GM23338 (cell line): ENCODE measurements at regions not wholly inside any gene's neighbourhood (a gene's known extent, or its start where the extent isn't known, plus 50 kb on each side); places are given as distances from the start of the nearest gene placed in this dataset.

Experiments used
- ATAC-seq: fragments of 200-7000 bp; cut with Tn5 transposase; 3 replicates; pipeline ENCODE4 v1.9.1; 2020
- DNase-seq: peaks from one replicate; pipeline ENCODE4 v3.0.0-alpha.2; 2015; ENCODE audit warnings: low spot score
- H2AFZ ChIP-seq: fragments of 200-600 bp; sonication (generic); 2 replicates; pipeline ENCODE4 v1.8.0; 2016; ENCODE audit warnings: antibody characterized with exemption, mild to moderate bottlenecking, moderate library complexity
- H3F3A ChIP-seq: fragments of 200-600 bp; sonication (generic); replicated peaks from 2 replicates; pipeline ENCODE4 v1.8.0; 2017; ENCODE audit warnings: antibody characterized with exemption, mixed run types, low read depth
- H3K27ac ChIP-seq: fragments of 200-600 bp; sonication (generic); 2 replicates; pipeline ENCODE4 v1.6.1; 2016; ENCODE audit warnings: low read depth
- H3K27me3 ChIP-seq: fragments of 200-600 bp; sonication (generic); 2 replicates; pipeline ENCODE4 v1.8.0; 2016; ENCODE audit warnings: mild to moderate bottlenecking, mixed run types, moderate library complexity; ENCODE audit not compliant: insufficient read depth
- H3K36me3 ChIP-seq: fragments of 200-600 bp; sonication (generic); 2 replicates; pipeline ENCODE4 v1.8.0; 2016; ENCODE audit warnings: mild to moderate bottlenecking; ENCODE audit not compliant: insufficient read depth
- H3K4me1 ChIP-seq: fragments of 200-600 bp; sonication (generic); 2 replicates; pipeline ENCODE4 v1.8.0; 2016; ENCODE audit warnings: mild to moderate bottlenecking, moderate library complexity; ENCODE audit not compliant: insufficient read depth
- H3K4me2 ChIP-seq: fragments of 200-600 bp; sonication (generic); 2 replicates; pipeline ENCODE4 v1.7.1; 2017; ENCODE audit warnings: mixed run types
- H3K4me3 ChIP-seq: fragments of 200-600 bp; sonication (generic); 2 replicates; pipeline ENCODE4 v1.6.1; 2016; ENCODE audit warnings: mixed run types
- H3K79me2 ChIP-seq: fragments of 200-600 bp; sonication (generic); replicated peaks from 2 replicates; pipeline ENCODE4 v1.8.0; 2017; ENCODE audit warnings: mild to moderate bottlenecking; ENCODE audit not compliant: insufficient read depth
- H3K9me2 ChIP-seq: fragments of 200-600 bp; sonication (generic); 2 replicates; pipeline ENCODE4 v1.8.0; 2017; ENCODE audit not compliant: insufficient read depth
- H4K20me1 ChIP-seq: fragments of 200-600 bp; sonication (generic); replicated peaks from 2 replicates; pipeline ENCODE4 v1.8.0; 2017; ENCODE audit warnings: mild to moderate bottlenecking; ENCODE audit not compliant: insufficient read depth
- H3K27ac Mint-ChIP-seq: 2 replicates; pipeline ENCODE4 v1.8.0; 2020; ENCODE audit warnings: inconsistent platforms, mild to moderate bottlenecking, moderate library complexity, mixed read lengths
- H3K27me3 Mint-ChIP-seq: 3 replicates; pipeline ENCODE4 v1.8.0; 2022; ENCODE audit warnings: low read depth, mild to moderate bottlenecking, moderate library complexity, mixed read lengths, inconsistent platforms; ENCODE audit not compliant: insufficient read depth, poor library complexity
- H3K36me3 Mint-ChIP-seq: 3 replicates; pipeline ENCODE4 v1.8.0; 2021; ENCODE audit warnings: low read depth, mild to moderate bottlenecking, inconsistent platforms, moderate library complexity, mixed read lengths
- H3K4me1 Mint-ChIP-seq: 3 replicates; pipeline ENCODE4 v1.8.0; 2020; ENCODE audit warnings: mild to moderate bottlenecking, inconsistent platforms, mixed read lengths
- H3K4me3 Mint-ChIP-seq: 3 replicates; pipeline ENCODE4 v1.8.0; 2021; ENCODE audit warnings: moderate library complexity, mild to moderate bottlenecking, inconsistent platforms, mixed read lengths
- H3K9me3 Mint-ChIP-seq: 3 replicates; pipeline ENCODE4 v1.8.0; 2020; ENCODE audit warnings: moderate library complexity, mild to moderate bottlenecking, inconsistent platforms, mixed read lengths
- CREB1 ChIP-seq: fragments of 250-450 bp; sonication (Bioruptor Pico); IDR thresholded peaks from 2 replicates; pipeline ENCODE4 v1.5.0; 2020; ENCODE audit warnings: low read depth, mild to moderate bottlenecking, moderate library complexity
- EZH2 ChIP-seq: fragments of 200-600 bp; sonication (generic); IDR thresholded peaks from one replicate; pipeline ENCODE4 v1.8.0; 2017; ENCODE audit warnings: antibody characterized with exemption, mild to moderate bottlenecking, low read depth; ENCODE audit not compliant: unreplicated experiment
- EZH2phosphoT487 ChIP-seq: fragments of 200-600 bp; sonication (generic); IDR thresholded peaks from one replicate; pipeline ENCODE4 v1.8.1; 2018; ENCODE audit warnings: antibody characterized with exemption; ENCODE audit not compliant: unreplicated experiment
- JUNB ChIP-seq: IDR thresholded peaks from one replicate; pipeline ENCODE4 v1.6.1; 2016; ENCODE audit warnings: antibody characterized with exemption; ENCODE audit not compliant: unreplicated experiment
- NANOG ChIP-seq: IDR thresholded peaks from 2 replicates; pipeline ENCODE4 v1.6.1; 2016; ENCODE audit warnings: antibody characterized with exemption, borderline replicate concordance
- POLR2AphosphoS5 ChIP-seq: IDR thresholded peaks from 2 replicates; pipeline ENCODE4 v1.6.1; 2016; ENCODE audit warnings: antibody characterized with exemption, low read depth
- STAT1 ChIP-seq: IDR thresholded peaks from one replicate; pipeline ENCODE4 v1.6.1; 2016; ENCODE audit warnings: antibody characterized with exemption; ENCODE audit not compliant: unreplicated experiment
- ZNF114 ChIP-seq: fragments of 250-450 bp; sonication (Bioruptor Pico); IDR thresholded peaks from 2 replicates; pipeline ENCODE4 v1.5.0; 2020; ENCODE audit warnings: mild to moderate bottlenecking, moderate library complexity
- ZNF331 ChIP-seq: fragments of 250-450 bp; sonication (Bioruptor Pico); IDR thresholded peaks from 2 replicates; pipeline ENCODE4 v1.5.0; 2020; ENCODE audit warnings: low read depth, mild to moderate bottlenecking, moderate library complexity
- TF ChIP-seq, protein P1 (sequence below): fragments of 250-450 bp; sonication (Bioruptor Pico); IDR thresholded peaks from 2 replicates; pipeline ENCODE4 v1.5.0; 2020; ENCODE audit warnings: mild to moderate bottlenecking, moderate library complexity
- TF ChIP-seq, protein P2 (sequence below), 2 experiments: fragments of 200-600 bp in 1 of 2; sonication (generic) in 1 of 2; conservative IDR thresholded peaks; 2 replicates each; pipeline versions ENCODE4 v1.5.1 to v1.6.1; 2016 to 2017; ENCODE audit warnings: antibody characterized with exemption in 2 of 2, low read depth in 2 of 2, mild to moderate bottlenecking in 2 of 2, moderate library complexity in 1 of 2
- TF ChIP-seq, protein P3 (sequence below): IDR thresholded peaks from 2 replicates; pipeline ENCODE4 v1.6.1; 2016; ENCODE audit warnings: antibody characterized with exemption
- TF ChIP-seq, protein P4 (sequence below): IDR thresholded peaks from one replicate; pipeline ENCODE4 v1.6.1; 2018; ENCODE audit warnings: antibody characterized with exemption; ENCODE audit not compliant: unreplicated experiment

DNA sequence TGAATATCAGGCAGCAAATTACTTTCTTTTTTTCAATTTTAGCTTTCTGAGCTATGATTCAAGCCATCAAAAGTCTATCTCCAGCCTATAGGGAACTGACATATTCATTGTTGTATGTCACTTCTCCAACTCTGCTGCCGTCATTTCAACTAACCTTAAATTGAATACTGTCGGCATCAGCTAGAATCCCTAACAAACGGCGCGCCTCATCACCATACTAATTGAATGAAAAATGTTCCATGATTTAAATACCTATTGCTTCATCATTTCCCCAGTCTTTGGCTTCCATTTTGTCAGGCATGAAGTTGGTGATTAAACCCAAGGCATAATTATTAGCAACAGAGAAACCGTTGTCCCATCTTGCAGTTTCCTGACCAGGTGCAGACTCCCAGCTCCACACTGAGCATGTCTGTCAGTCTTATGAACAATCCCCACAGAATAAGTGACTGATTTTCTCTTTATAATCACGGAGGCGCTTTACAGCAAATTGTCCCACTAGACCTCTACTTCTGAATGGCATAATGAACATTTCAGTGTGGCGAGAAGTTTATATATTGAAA, 83.5 kb upstream of the NPY start (continued):
- TF ChIP-seq, protein P1, sequence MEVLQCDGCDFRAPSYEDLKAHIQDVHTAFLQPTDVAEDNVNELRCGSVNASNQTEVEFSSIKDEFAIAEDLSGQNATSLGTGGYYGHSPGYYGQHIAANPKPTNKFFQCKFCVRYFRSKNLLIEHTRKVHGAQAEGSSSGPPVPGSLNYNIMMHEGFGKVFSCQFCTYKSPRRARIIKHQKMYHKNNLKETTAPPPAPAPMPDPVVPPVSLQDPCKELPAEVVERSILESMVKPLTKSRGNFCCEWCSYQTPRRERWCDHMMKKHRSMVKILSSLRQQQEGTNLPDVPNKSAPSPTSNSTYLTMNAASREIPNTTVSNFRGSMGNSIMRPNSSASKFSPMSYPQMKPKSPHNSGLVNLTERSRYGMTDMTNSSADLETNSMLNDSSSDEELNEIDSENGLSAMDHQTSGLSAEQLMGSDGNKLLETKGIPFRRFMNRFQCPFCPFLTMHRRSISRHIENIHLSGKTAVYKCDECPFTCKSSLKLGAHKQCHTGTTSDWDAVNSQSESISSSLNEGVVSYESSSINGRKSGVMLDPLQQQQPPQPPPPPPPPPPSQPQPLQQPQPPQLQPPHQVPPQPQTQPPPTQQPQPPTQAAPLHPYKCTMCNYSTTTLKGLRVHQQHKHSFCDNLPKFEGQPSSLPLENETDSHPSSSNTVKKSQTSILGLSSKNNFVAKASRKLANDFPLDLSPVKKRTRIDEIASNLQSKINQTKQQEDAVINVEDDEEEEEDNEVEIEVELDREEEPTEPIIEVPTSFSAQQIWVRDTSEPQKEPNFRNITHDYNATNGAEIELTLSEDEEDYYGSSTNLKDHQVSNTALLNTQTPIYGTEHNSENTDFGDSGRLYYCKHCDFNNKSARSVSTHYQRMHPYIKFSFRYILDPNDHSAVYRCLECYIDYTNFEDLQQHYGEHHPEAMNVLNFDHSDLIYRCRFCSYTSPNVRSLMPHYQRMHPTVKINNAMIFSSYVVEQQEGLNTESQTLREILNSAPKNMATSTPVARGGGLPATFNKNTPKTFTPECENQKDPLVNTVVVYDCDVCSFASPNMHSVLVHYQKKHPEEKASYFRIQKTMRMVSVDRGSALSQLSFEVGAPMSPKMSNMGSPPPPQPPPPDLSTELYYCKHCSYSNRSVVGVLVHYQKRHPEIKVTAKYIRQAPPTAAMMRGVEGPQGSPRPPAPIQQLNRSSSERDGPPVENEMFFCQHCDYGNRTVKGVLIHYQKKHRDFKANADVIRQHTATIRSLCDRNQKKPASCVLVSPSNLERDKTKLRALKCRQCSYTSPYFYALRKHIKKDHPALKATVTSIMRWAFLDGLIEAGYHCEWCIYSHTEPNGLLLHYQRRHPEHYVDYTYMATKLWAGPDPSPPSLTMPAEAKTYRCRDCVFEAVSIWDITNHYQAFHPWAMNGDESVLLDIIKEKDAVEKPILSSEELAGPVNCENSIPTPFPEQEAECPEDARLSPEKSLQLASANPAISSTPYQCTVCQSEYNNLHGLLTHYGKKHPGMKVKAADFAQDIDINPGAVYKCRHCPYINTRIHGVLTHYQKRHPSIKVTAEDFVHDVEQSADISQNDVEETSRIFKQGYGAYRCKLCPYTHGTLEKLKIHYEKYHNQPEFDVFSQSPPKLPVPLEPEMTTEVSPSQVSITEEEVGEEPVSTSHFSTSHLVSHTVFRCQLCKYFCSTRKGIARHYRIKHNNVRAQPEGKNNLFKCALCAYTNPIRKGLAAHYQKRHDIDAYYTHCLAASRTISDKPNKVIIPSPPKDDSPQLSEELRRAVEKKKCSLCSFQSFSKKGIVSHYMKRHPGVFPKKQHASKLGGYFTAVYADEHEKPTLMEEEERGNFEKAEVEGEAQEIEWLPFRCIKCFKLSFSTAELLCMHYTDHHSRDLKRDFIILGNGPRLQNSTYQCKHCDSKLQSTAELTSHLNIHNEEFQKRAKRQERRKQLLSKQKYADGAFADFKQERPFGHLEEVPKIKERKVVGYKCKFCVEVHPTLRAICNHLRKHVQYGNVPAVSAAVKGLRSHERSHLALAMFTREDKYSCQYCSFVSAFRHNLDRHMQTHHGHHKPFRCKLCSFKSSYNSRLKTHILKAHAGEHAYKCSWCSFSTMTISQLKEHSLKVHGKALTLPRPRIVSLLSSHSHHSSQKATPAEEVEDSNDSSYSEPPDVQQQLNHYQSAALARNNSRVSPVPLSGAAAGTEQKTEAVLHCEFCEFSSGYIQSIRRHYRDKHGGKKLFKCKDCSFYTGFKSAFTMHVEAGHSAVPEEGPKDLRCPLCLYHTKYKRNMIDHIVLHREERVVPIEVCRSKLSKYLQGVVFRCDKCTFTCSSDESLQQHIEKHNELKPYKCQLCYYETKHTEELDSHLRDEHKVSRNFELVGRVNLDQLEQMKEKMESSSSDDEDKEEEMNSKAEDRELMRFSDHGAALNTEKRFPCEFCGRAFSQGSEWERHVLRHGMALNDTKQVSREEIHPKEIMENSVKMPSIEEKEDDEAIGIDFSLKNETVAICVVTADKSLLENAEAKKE (CRISPR knock-in tag): no peak
- TF ChIP-seq, protein P2, sequence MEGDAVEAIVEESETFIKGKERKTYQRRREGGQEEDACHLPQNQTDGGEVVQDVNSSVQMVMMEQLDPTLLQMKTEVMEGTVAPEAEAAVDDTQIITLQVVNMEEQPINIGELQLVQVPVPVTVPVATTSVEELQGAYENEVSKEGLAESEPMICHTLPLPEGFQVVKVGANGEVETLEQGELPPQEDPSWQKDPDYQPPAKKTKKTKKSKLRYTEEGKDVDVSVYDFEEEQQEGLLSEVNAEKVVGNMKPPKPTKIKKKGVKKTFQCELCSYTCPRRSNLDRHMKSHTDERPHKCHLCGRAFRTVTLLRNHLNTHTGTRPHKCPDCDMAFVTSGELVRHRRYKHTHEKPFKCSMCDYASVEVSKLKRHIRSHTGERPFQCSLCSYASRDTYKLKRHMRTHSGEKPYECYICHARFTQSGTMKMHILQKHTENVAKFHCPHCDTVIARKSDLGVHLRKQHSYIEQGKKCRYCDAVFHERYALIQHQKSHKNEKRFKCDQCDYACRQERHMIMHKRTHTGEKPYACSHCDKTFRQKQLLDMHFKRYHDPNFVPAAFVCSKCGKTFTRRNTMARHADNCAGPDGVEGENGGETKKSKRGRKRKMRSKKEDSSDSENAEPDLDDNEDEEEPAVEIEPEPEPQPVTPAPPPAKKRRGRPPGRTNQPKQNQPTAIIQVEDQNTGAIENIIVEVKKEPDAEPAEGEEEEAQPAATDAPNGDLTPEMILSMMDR (conservative IDR thresholded peaks at IDR 0.05; ENCODE audit: low read depth in 2 of 2): no peak
- TF ChIP-seq EZH2phosphoT487 (no peak), EZH2 (no peak), ZNF331 (CRISPR knock-in tag) (no peak), NANOG (no peak), CREB1 (CRISPR knock-in tag) (no peak), JUNB (no peak)

DNA sequence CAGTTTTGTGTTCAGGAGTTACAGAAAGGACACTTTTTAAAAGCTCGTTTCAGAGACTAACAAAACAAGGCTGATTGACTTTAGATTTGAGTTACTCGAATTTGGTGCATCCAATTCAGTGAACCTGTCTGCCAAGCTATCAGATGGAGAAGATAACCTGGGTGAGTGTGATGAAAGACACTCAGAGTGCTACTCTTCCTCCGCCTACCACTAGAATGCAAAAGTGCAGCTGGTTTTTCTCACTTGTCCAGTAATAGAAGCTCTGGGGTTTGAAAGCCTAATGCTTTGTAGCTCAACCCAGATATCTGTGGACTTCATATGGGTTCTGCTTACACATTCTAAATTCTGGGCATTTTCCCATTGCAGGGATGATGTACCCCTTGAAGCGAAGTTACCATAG, 82.8 kb upstream of the NPY start:
- no peaks in the 10 kb centered on the region for H3K4me1 Mint-ChIP-seq
- no peak overlapping the region for H3K4me3 ChIP-seq
- H3K4me2 ChIP-seq: no peak overlapping the region
- TF ChIP-seq, protein P3, sequence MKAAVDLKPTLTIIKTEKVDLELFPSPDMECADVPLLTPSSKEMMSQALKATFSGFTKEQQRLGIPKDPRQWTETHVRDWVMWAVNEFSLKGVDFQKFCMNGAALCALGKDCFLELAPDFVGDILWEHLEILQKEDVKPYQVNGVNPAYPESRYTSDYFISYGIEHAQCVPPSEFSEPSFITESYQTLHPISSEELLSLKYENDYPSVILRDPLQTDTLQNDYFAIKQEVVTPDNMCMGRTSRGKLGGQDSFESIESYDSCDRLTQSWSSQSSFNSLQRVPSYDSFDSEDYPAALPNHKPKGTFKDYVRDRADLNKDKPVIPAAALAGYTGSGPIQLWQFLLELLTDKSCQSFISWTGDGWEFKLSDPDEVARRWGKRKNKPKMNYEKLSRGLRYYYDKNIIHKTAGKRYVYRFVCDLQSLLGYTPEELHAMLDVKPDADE: no peak
- TF ChIP-seq CREB1 (CRISPR knock-in tag) (no peak), EZH2 (no peak), ZNF114 (CRISPR knock-in tag) (no peak), EZH2phosphoT487 (no peak), STAT1 (no peak), POLR2AphosphoS5 (no peak)
- TF ChIP-seq, protein P4, sequence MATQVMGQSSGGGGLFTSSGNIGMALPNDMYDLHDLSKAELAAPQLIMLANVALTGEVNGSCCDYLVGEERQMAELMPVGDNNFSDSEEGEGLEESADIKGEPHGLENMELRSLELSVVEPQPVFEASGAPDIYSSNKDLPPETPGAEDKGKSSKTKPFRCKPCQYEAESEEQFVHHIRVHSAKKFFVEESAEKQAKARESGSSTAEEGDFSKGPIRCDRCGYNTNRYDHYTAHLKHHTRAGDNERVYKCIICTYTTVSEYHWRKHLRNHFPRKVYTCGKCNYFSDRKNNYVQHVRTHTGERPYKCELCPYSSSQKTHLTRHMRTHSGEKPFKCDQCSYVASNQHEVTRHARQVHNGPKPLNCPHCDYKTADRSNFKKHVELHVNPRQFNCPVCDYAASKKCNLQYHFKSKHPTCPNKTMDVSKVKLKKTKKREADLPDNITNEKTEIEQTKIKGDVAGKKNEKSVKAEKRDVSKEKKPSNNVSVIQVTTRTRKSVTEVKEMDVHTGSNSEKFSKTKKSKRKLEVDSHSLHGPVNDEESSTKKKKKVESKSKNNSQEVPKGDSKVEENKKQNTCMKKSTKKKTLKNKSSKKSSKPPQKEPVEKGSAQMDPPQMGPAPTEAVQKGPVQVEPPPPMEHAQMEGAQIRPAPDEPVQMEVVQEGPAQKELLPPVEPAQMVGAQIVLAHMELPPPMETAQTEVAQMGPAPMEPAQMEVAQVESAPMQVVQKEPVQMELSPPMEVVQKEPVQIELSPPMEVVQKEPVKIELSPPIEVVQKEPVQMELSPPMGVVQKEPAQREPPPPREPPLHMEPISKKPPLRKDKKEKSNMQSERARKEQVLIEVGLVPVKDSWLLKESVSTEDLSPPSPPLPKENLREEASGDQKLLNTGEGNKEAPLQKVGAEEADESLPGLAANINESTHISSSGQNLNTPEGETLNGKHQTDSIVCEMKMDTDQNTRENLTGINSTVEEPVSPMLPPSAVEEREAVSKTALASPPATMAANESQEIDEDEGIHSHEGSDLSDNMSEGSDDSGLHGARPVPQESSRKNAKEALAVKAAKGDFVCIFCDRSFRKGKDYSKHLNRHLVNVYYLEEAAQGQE: no peak

More for the DNA sequence above, 82.8 kb upstream of the NPY start:
- Histone ChIP-seq H4K20me1 (no peaks in the 10 kb centered on the region), H3K79me2 (no peaks in the 10 kb centered on the region), H3K9me2 (no peaks in the 10 kb centered on the region), H3K27me3 (no peaks in the 10 kb centered on the region), H3K4me1 (no peaks in the 10 kb centered on the region), H2AFZ (no peak overlapping the region), H3K36me3 (no peaks in the 10 kb centered on the region), H3K27ac (no peak overlapping the region), H3F3A (no peaks in the 10 kb centered on the region)
- DNase-seq: no peak
- Mint-ChIP-seq H3K27me3 (no peaks in the 10 kb centered on the region), H3K4me3 (no peak overlapping the region), H3K27ac (no peak overlapping the region), H3K9me3 (no peaks in the 10 kb centered on the region), H3K36me3 (no peaks in the 10 kb centered on the region)
- no peak for ATAC-seq
